Heart right ventricle (tissue), 16 donors: ENCODE measurements at regions not wholly inside any gene's neighbourhood (a gene's known extent, or its start where the extent isn't known, plus 50 kb on each side); places are given as distances from the start of the nearest gene placed in this dataset.

ENCODE experiments used
- ATAC-seq, 8 donors: fragments of 200-7000 bp; cut with Tn5 transposase; one replicate each; pipeline ENCODE4 v1.9.1; 2020; ENCODE audit warnings: mild to moderate bottlenecking in 8 of 8, moderate library complexity in 8 of 8, moderate number of reproducible peaks in 1 of 8
- DNase-seq, 2 donors: peaks; one replicate each; pipeline ENCODE4 v3.0.0-alpha.2; 2020
- H3K27ac ChIP-seq, 10 donors: fragments of 200-600 bp; sonication (generic) in 2 of 10; one replicate each; pipeline versions ENCODE4 v1.5.0 to v1.8.0; 2020 to 2022; ENCODE audit warnings: mild to moderate bottlenecking in 3 of 10
- H3K27me3 ChIP-seq, 7 donors: fragments of 200-600 bp; one replicate each; pipeline ENCODE4 v1.8.0; 2021 to 2022; ENCODE audit warnings: mild to moderate bottlenecking in 2 of 7
- H3K36me3 ChIP-seq, 9 donors: fragments of 200-600 bp; sonication (generic) in 1 of 9; one replicate each; pipeline versions ENCODE4 v1.5.0 to v1.8.0; 2020 to 2022; ENCODE audit warnings: mild to moderate bottlenecking in 2 of 9
- H3K4me1 ChIP-seq, 9 donors: fragments of 200-600 bp; sonication (generic) in 1 of 9; one replicate each; pipeline versions ENCODE4 v1.5.0 to v1.8.0; 2020 to 2022; ENCODE audit warnings: mild to moderate bottlenecking in 4 of 9
- H3K4me3 ChIP-seq, 10 donors: fragments of 200-600 bp; sonication (generic) in 2 of 10; one replicate each; pipeline versions ENCODE4 v1.5.0 to v1.8.0; 2020 to 2022; ENCODE audit warnings: mild to moderate bottlenecking in 7 of 10, moderate library complexity in 2 of 10
- H3K9me3 ChIP-seq, 11 donors: fragments of 200-600 bp in 10 of 11; sonication (generic) in 2 of 11; one replicate each; pipeline versions ENCODE4 v1.5.0 to v1.8.0; 2013 to 2022; ENCODE audit warnings: mild to moderate bottlenecking in 2 of 11, control low read depth in 1 of 11, moderate library complexity in 1 of 11
- WGBS, 2 donors: extraction: QIAGEN DNeasy Blood & Tissue Kit; methylation state at CpG; one replicate each; pipeline ENCODE4 v1.1.7; 2013; ENCODE audit warnings: inconsistent platforms in 1 of 2; 5-methylcytosine and 5-hydroxymethylcytosine counted together
- intact Hi-C, 10 donors: fragments of 100-400 bp; cut with DNase I; formaldehyde crosslinking; loops; one replicate each; pipeline versions ENCODE4 v1.11.1 to v1.14.2; 2022
- TF ChIP-seq, protein P1 (sequence below), 9 donors: fragments of 200-600 bp; sonication (generic) in 2 of 9; IDR thresholded peaks; one replicate each; pipeline versions ENCODE4 v1.5.0 to v1.8.0; 2021 to 2022; ENCODE audit warnings: antibody characterized with exemption in 9 of 9, mild to moderate bottlenecking in 5 of 9, moderate library complexity in 1 of 9
- donor health status: Arrhythmogenic right ventricular cardiomyopathy.
- donor health status: ischemic (EF 13 %, LVEDD 7.1; RV severe dilation, severe dysfunction).
- donor health status: healthy with polysubstance abuse.
- donor health status: DM: no; HTN: yes; CAD: no.
- donor health status: DM: no; HTN: no; CAD: no.
- donor health status: ischemic (EF 25% LVEDD 6.9; RV normal size, moderate dysfunction).
- donor health status: ischemic (EF 25% LVEDD 5.7; RV mildly dilated, moderate dysfunction).
- donor health status: healthy.
- donor health status: DM: yes; HTN: yes; CAD: no.
- donor health status: Ischemic cardiomyopathy.
- donor health status: ischemic (EF 35%, LVEDD 5.7; RV mildly dilated, moderate dysfunction).
- donor health status: nonischemic (EF 11% LVEDD 7.7; RV severe dilation, severe dysfunction).
- donor health status: DM: yes; HTN: yes; CAD: no.
- donor health status: PGD.
- donor health status: ischemic (EF 29% LVEDD 5.4; RV normal size, mild dysfunction).
- donor health status: nonischemic (EF 23%, LVEDD 6.1; RV moderate dilation, normal function).

DNA sequence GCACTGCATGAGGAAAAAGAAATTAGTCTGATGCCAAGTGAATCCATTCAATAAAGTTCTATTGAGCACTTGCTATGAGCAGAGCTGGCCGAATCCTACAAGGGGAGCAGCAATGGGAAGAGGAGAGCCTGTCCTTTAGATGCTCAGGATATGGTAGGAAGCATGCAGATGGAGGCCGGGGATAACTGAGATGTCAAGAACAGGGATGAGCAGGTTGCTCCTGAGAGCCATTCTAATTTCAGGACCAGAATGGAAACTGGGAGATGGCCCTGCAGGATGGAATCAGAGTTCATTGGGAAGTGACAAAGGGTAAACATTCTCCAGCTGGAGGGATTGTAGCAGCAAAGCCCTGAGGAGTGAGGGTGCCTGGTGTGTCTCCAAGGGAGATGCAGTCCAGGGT lies 88.0 kb downstream of the CBLN1 start:
- H3K4me3 ChIP-seq: no peak overlapping the region
- H3K36me3 ChIP-seq: no peaks in the 10 kb centered on the region
- peaks cover 0 to 3% (median 0%) of the 10 kb centered on the region in 9 donors for H3K4me1 ChIP-seq
- ATAC-seq (no peak), DNase-seq (no peak)
- no peaks in the 10 kb centered on the region for H3K27me3 ChIP-seq
- H3K9me3 ChIP-seq: peaks cover 0 to 5% (median 0%) of the 10 kb centered on the region in 11 donors
- intact Hi-C loops: no loop called here
- TF ChIP-seq, protein P1, sequence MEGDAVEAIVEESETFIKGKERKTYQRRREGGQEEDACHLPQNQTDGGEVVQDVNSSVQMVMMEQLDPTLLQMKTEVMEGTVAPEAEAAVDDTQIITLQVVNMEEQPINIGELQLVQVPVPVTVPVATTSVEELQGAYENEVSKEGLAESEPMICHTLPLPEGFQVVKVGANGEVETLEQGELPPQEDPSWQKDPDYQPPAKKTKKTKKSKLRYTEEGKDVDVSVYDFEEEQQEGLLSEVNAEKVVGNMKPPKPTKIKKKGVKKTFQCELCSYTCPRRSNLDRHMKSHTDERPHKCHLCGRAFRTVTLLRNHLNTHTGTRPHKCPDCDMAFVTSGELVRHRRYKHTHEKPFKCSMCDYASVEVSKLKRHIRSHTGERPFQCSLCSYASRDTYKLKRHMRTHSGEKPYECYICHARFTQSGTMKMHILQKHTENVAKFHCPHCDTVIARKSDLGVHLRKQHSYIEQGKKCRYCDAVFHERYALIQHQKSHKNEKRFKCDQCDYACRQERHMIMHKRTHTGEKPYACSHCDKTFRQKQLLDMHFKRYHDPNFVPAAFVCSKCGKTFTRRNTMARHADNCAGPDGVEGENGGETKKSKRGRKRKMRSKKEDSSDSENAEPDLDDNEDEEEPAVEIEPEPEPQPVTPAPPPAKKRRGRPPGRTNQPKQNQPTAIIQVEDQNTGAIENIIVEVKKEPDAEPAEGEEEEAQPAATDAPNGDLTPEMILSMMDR (IDR thresholded peaks at IDR 0.05): no peak
- no peak overlapping the region for H3K27ac ChIP-seq
- 70 to 81% methylated on average over 2 of the region's 2 CpGs for WGBS, 2 donors

DNA sequence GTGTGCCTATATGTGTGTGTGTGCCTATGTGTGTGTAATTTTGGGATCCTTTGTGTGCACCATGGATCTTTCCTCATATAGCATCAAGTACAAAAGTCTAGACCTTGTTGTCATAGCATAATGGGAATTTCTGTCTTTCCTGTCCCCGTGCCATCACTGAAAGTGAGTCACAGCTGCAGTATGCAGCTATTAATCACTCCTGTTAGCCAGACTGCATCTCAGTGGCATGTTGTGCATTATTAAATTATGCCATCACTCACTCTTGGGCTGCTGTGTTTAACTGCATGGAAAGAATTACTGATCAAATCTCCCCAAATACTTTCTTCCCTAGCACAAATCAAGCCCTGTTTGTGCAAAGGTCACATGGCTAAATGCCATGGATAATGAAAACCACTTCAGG lies 92.4 kb downstream of the CBLN1 start:
- no peaks in the 10 kb centered on the region for H3K36me3 ChIP-seq
- DNase-seq: no peak
- TF ChIP-seq, protein P1 (IDR thresholded peaks at IDR 0.05): no peak
- intact Hi-C loops: loop anchor here in 4 of 10 donors (5.0 to 10.0 kb wide), 3 partner anchors 274 to 284 kb away; no protein-coding TSS in a partner anchor
- WGBS, 2 donors: 50 to 52% methylated on average over 1 of the region's 1 CpG
- H3K27ac ChIP-seq: no peak overlapping the region
- peaks cover 0 to 15% (median 0%) of the 10 kb centered on the region in 7 donors for H3K27me3 ChIP-seq
- no peak overlapping the region for H3K4me3 ChIP-seq
- H3K9me3 ChIP-seq: peaks cover 0 to 18% (median 3%) of the 10 kb centered on the region in 11 donors
- ATAC-seq: no peak
- no peaks in the 10 kb centered on the region for H3K4me1 ChIP-seq

DNA sequence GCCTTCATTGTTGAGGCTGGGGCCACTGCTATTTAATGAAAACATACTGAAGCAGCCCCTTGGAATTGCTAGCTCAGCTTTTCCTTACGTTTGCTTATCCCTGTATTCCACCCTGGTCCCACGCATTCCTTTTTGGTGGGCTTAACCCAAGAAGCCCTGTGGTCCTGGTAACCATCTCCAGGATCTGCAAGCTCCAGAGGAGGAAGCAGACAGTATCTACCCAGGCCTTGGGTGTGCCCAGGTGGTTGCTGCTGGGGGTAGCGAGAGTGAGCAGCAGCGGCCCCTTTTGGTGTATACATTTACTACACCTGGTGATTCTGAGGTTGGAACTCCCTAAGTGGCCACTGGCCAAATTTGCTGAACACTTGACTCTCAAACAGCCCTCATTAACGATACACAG lies 97.7 kb downstream of the CBLN1 start:
- H3K36me3 ChIP-seq: no peaks in the 10 kb centered on the region
- no peaks in the 10 kb centered on the region for H3K4me1 ChIP-seq
- H3K27ac ChIP-seq: no peak overlapping the region
- DNase-seq (no peak), ATAC-seq (peak in 3 of 8 donors; percentile 33 to 51 (median 39))
- peaks cover 0 to 17% (median 0%) of the 10 kb centered on the region in 11 donors for H3K9me3 ChIP-seq
- WGBS, 2 donors: 26 to 32% methylated on average over 5 of the region's 5 CpGs
- no peak overlapping the region for H3K4me3 ChIP-seq
- intact Hi-C loops: loop anchor here in 3 of 10 donors (10.0 kb wide), 2 partner anchors 269 to 279 kb away; no protein-coding TSS in a partner anchor
- TF ChIP-seq, protein P1 (IDR thresholded peaks at IDR 0.05): peak in 8 of 9 donors; percentile 11 to 52 (median 44)
- peaks cover 0 to 15% (median 0%) of the 10 kb centered on the region in 7 donors for H3K27me3 ChIP-seq

DNA sequence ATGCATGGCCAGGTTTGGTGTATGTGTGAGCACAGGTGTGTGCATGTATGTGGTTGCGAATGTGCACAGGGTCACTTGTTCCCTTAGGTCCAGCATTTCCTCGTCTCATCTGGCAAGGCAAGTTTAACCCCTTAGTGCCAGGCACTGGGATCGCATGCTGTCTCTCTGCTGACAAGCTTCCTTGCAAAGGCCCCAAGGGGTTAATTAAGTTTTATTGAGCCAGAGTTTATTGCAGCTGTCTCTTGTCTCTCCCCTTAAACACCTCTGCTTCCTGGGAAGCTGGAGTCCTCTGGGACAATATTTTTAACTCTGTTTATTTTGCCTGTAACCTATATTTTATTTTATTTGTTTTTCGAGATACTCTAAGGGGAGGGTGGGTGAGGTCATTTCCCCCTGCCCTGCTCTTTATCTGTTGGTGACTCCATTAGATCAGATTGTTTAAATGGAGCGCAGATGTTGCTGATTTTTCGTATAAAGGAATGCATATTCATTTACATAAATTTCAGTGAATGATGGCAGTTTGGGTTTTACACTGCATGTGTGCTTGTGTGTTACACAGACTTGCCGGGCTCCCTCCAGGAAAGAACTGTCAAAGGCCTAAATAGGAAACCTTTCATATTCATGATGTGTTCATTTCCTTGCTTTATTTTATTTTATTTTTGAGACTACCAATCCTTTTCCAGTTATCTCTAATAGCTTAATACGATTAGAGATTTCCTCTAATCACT lies 99.7 kb downstream of the CBLN1 start:
- Histone ChIP-seq H3K27me3 (peaks cover 0 to 9% (median 0%) of the 10 kb centered on the region in 7 donors), H3K4me1 (no peaks in the 10 kb centered on the region), H3K36me3 (no peaks in the 10 kb centered on the region), H3K27ac (no peak overlapping the region), H3K4me3 (no peak overlapping the region), H3K9me3 (peaks cover 0 to under 1% (median 0%) of the 10 kb centered on the region in 11 donors)
- TF ChIP-seq, protein P1 (IDR thresholded peaks at IDR 0.05): no peak
- 33 to 39% methylated on average over 8 of the region's 8 CpGs for WGBS, 2 donors
- ATAC-seq (no peak), DNase-seq (no peak)
- intact Hi-C loops: loop anchor here in 3 of 10 donors (10.0 kb wide), 2 partner anchors 267 to 277 kb away; no protein-coding TSS in a partner anchor
